ENCODE measurements at regions not wholly inside any gene's neighbourhood (a gene's known extent, or its start where the extent isn't known, plus 50 kb on each side); places are given as distances from the start of the nearest gene placed in this dataset.

DNA sequence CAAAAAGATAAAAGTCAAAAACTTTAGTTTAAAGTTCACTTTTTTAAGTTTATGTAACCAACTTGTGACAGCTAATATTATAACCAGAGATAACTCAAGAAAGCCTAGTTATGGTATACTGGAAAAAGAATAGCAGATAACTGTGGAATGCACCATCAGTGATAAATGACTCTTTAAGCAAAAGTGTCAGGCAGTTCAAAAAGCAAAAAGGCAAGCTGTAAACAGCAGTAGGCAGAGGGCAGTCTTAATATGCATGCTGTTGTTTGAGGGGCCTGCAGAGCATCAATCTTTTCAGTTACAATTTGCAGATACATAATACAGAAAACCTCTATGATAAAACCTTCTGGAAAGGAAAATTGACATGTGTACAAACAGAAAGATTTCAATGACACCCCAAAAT is 81.8 kb upstream of the JADE1 start:
- H3K4me3 ChIP-seq (ENCODE audit: low read depth, low read length): no peak overlapping the region
- TF ChIP-seq, protein P1, sequence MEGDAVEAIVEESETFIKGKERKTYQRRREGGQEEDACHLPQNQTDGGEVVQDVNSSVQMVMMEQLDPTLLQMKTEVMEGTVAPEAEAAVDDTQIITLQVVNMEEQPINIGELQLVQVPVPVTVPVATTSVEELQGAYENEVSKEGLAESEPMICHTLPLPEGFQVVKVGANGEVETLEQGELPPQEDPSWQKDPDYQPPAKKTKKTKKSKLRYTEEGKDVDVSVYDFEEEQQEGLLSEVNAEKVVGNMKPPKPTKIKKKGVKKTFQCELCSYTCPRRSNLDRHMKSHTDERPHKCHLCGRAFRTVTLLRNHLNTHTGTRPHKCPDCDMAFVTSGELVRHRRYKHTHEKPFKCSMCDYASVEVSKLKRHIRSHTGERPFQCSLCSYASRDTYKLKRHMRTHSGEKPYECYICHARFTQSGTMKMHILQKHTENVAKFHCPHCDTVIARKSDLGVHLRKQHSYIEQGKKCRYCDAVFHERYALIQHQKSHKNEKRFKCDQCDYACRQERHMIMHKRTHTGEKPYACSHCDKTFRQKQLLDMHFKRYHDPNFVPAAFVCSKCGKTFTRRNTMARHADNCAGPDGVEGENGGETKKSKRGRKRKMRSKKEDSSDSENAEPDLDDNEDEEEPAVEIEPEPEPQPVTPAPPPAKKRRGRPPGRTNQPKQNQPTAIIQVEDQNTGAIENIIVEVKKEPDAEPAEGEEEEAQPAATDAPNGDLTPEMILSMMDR (IDR thresholded peaks at IDR 0.05; ENCODE audit: control insufficient read depth, extremely low read depth, insufficient read depth): no peak
- DNase-seq (ENCODE audit: low read depth): no peak

DNA sequence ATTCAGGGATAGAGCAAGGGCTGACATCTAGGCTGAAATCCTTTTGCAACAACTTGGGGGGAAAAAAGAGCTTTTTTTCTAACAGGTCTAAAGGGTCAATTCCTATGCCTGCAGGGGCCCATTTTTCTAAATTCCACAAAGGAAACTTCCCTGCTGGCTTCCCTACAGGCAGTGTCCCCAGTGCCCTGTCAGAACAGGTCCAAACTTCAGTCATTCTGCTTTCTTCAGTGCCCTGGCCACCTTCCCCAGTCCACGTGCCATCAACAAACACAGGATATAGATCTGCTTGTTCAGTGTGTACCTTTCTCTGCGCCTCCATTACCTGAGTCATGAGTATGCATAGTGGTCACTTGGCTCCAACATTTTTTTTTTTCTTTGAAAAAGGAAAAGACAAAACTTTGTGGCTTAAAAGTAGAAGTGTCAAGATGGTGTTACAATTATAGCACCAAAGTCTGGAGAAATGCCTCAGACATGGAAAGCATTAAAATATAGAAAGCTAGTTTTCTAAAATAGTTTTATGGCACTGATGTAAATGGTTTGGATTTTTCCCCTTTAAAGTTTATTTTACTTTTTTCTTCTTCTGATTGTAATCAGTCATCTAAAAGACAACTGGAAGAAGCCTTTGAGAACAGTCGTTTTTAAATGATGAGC is 84.0 kb upstream of the JADE1 start:
- DNase-seq (ENCODE audit: low read depth): peak; percentile 40
- no peak overlapping the region for H3K4me3 ChIP-seq (ENCODE audit: low read depth, low read length)
- TF ChIP-seq, protein P1 (IDR thresholded peaks at IDR 0.05; ENCODE audit: control insufficient read depth, extremely low read depth, insufficient read depth): no peak

DNA sequence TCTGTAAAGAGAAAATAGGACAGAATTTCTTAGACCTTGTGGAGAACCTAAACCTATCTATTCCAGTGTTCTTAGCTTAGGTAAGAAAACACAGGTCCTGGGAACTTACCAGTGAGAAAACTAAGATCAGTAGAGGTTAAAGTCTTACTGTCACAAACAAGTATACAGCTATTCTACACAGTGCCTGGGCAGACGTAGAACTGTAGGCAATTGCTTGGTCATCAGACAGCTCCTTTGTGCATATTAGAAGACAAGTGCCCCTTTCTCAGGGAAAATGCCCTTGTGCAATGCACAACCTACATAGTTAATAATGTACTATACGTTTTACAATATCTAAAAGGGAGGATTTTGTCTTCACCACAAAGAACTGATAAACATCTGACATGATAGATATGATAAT is 86.6 kb upstream of the JADE1 start:
- H3K4me3 ChIP-seq (ENCODE audit: low read depth, low read length): no peak overlapping the region
- DNase-seq (ENCODE audit: low read depth): no peak
- TF ChIP-seq, protein P1 (IDR thresholded peaks at IDR 0.05; ENCODE audit: control insufficient read depth, extremely low read depth, insufficient read depth): no peak

DNA sequence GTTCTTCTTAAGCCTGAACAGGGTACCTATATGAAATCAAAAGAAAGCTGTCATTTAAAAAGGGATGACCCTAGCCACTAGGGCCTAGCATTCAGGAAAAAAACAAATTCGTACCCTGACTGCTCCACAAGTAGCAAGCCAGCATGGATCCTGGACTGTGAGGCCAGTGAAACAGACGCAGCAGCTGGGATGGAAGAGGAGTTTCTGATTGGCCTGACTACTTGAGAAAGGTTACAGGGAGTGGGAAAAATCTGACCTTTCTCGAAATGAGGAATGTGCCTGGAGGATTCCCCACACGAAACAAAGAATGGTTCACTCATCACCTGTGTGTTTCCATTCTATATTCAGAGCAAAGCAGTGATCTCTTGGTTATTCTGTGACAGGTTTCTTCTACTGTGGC is 87.6 kb upstream of the JADE1 start:
- TF ChIP-seq, protein P1 (IDR thresholded peaks at IDR 0.05; ENCODE audit: control insufficient read depth, extremely low read depth, insufficient read depth): no peak
- no peak for DNase-seq (ENCODE audit: low read depth)

DNA sequence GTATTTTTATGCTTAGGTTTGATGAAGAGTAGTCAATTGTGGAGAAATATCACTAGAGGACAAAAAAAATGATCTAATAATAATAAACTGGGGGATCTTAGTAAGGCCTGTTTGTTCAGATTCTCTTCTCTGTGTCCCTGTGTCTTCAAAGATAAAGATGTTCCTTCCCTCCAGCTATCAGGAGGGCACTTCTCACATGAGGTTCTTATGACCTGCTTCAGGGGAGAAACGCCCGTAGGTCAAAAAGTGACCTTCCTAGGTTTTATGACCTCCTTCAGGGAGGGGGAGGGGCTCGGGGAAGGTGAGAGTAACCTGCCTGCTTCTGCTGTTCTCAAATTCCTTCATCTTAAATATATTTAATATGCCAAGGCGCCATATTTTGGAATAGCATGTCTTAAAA is 89.2 kb upstream of the JADE1 start:
- DNase-seq (ENCODE audit: low read depth): no peak
- H3K4me3 ChIP-seq (ENCODE audit: low read depth, low read length): no peak overlapping the region
- TF ChIP-seq, protein P1 (IDR thresholded peaks at IDR 0.05; ENCODE audit: control insufficient read depth, extremely low read depth, insufficient read depth): no peak

More for the DNA sequence above, 87.6 kb upstream of the JADE1 start:
- no peak overlapping the region for H3K4me3 ChIP-seq (ENCODE audit: low read depth, low read length)

DNA sequence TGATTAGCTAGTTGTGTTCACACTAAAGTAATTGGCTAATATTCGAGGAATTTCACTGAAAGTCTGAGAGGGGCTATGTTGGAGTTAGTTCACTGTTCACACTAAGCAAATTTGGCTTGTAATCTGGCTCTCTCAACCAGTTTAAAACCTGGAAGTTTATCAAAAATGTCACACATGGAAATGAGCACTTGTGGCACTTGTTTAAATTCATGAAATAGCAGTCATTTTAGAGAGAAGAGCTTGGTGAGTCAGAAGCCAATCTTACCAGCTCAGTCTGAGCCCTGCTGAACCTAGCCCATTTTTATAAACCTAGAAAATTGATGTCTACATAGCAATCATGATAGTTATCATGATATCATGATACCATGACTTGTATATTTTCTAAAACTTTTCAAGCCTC is 90.7 kb upstream of the JADE1 start:
- DNase-seq (ENCODE audit: low read depth): no peak

More for the DNA sequence above, 90.7 kb upstream of the JADE1 start:
- H3K4me3 ChIP-seq (ENCODE audit: low read depth, low read length): no peak overlapping the region
- TF ChIP-seq, protein P1 (IDR thresholded peaks at IDR 0.05; ENCODE audit: control insufficient read depth, extremely low read depth, insufficient read depth): no peak
